ENCODE measurements at regions not wholly inside any gene's neighbourhood (a gene's known extent, or its start where the extent isn't known, plus 50 kb on each side); places are given as distances from the start of the nearest gene placed in this dataset.

- TF ChIP-seq, protein P1, sequence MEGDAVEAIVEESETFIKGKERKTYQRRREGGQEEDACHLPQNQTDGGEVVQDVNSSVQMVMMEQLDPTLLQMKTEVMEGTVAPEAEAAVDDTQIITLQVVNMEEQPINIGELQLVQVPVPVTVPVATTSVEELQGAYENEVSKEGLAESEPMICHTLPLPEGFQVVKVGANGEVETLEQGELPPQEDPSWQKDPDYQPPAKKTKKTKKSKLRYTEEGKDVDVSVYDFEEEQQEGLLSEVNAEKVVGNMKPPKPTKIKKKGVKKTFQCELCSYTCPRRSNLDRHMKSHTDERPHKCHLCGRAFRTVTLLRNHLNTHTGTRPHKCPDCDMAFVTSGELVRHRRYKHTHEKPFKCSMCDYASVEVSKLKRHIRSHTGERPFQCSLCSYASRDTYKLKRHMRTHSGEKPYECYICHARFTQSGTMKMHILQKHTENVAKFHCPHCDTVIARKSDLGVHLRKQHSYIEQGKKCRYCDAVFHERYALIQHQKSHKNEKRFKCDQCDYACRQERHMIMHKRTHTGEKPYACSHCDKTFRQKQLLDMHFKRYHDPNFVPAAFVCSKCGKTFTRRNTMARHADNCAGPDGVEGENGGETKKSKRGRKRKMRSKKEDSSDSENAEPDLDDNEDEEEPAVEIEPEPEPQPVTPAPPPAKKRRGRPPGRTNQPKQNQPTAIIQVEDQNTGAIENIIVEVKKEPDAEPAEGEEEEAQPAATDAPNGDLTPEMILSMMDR (IDR thresholded peaks at IDR 0.05): no peak
- no peak for TF ChIP-seq POLR2A (IDR thresholded peaks at IDR 0.05)
Observed at GRCh38 chr1:116316373-116316772, 56.7 kb upstream of the ATP1A1 start.

Measured in testis (tissue), 2 donors.